Keratinocyte (primary cell): ENCODE measurements at regions not wholly inside any gene's neighbourhood (a gene's known extent, or its start where the extent isn't known, plus 50 kb on each side); places are given as distances from the start of the nearest gene placed in this dataset.
"Not testable (repeated sequence)": the region's sequence is repeated elsewhere in the genome, so short reads cannot be mapped to it uniquely, and the experiment has no call there.

Experiments
- DNase-seq: peaks from one replicate; pipeline ENCODE4 v3.0.0-alpha.2; 2011; ENCODE audit warnings: low read depth, missing footprints, low spot score
- FAIRE-seq: peaks from 2 replicates; lab custom pipeline; 2011; peaks lifted over from hg19 to GRCh38; lab: Jason Lieb, UNC
- H2AFZ ChIP-seq: 2 replicates; pipeline ENCODE4 v1.6.0; 2012; ENCODE audit warnings: low read length, control low read depth, inconsistent platforms; ENCODE audit not compliant: control insufficient read depth
- H3K27ac ChIP-seq: 2 replicates; pipeline ENCODE4 v1.5.1; 2011; ENCODE audit warnings: low read length; ENCODE audit not compliant: control insufficient read depth, insufficient read depth
- H3K27me3 ChIP-seq: 3 replicates; pipeline ENCODE4 v1.6.0; 2011; ENCODE audit warnings: low read length; ENCODE audit not compliant: control insufficient read depth, insufficient read depth; ENCODE audit errors: extremely low read depth
- H3K36me3 ChIP-seq, 2 experiments: 2 replicates in 1 of 2; 3 replicates in 1 of 2; pipeline ENCODE4 v1.5.1; 2011; ENCODE audit warnings: low read length in 2 of 2, mild to moderate bottlenecking in 1 of 2; ENCODE audit not compliant: control insufficient read depth in 2 of 2, insufficient read depth in 2 of 2; ENCODE audit errors: extremely low read depth in 1 of 2
- H3K4me1 ChIP-seq: 3 replicates; pipeline ENCODE4 v1.5.1; 2011; ENCODE audit warnings: low read length; ENCODE audit not compliant: control insufficient read depth, insufficient read depth; ENCODE audit errors: extremely low read depth
- H3K4me2 ChIP-seq: 3 replicates; pipeline ENCODE4 v1.6.0; 2011; ENCODE audit warnings: low read depth, low read length; ENCODE audit not compliant: control insufficient read depth, insufficient read depth; ENCODE audit errors: extremely low read depth
- H3K4me3 ChIP-seq, 3 experiments: fragments of 200-600 bp in 1 of 3; sonication (generic) in 1 of 3; 2 replicates in 2 of 3; 3 replicates in 1 of 3; pipeline ENCODE4 v1.5.1; 2011 to 2016; ENCODE audit warnings: low read length in 3 of 3, mild to moderate bottlenecking in 3 of 3, control low read depth in 2 of 3, inconsistent platforms in 1 of 3, low read depth in 1 of 3, mixed read lengths in 1 of 3, mixed run types in 1 of 3, moderate library complexity in 1 of 3; ENCODE audit not compliant: control insufficient read depth in 2 of 3, insufficient read depth in 2 of 3; ENCODE audit errors: extremely low read depth in 1 of 3
- H3K79me2 ChIP-seq: 2 replicates; pipeline ENCODE4 v1.6.0; 2012; ENCODE audit warnings: low read length; ENCODE audit not compliant: control insufficient read depth, insufficient read depth
- H3K9ac ChIP-seq: 3 replicates; pipeline ENCODE4 v1.6.0; 2011; ENCODE audit warnings: low read length; ENCODE audit not compliant: control insufficient read depth, insufficient read depth; ENCODE audit errors: extremely low read depth
- H3K9me1 ChIP-seq: 3 replicates; pipeline ENCODE4 v1.6.0; 2011; ENCODE audit warnings: low read length; ENCODE audit not compliant: control insufficient read depth, insufficient read depth; ENCODE audit errors: extremely low read depth
- H3K9me3 ChIP-seq: 2 replicates; pipeline ENCODE4 v1.5.1; 2012; ENCODE audit warnings: low read depth, low read length; ENCODE audit not compliant: control insufficient read depth
- H4K20me1 ChIP-seq: 3 replicates; pipeline ENCODE4 v1.6.0; 2011; ENCODE audit warnings: low read length; ENCODE audit not compliant: control insufficient read depth, insufficient read depth; ENCODE audit errors: extremely low read depth
- EZH2 ChIP-seq: IDR thresholded peaks from one replicate; pipeline ENCODE4 v1.6.1; 2012; ENCODE audit warnings: inconsistent platforms, mild to moderate bottlenecking, low read length, moderate library complexity
- dilution Hi-C: fragments of 300-500 bp; cut with MboI; formaldehyde crosslinking; loops from one replicate; pipeline ENCODE4 v1.7.0; 2020; ENCODE audit warnings: low sequenced_read_pairs; ENCODE audit not compliant: extremely low pct_ligation_motif_present
- TF ChIP-seq, protein P1 (sequence below), 3 experiments: IDR thresholded peaks in 1 of 3; conservative IDR thresholded peaks in 1 of 3; optimal IDR thresholded peaks in 1 of 3; 2 replicates in 2 of 3; 3 replicates in 1 of 3; pipeline versions ENCODE3 to v1.5.1; 2011; ENCODE audit warnings: low read length in 3 of 3, mild to moderate bottlenecking in 3 of 3, moderate library complexity in 2 of 3, control low read depth in 1 of 3, inconsistent platforms in 1 of 3; ENCODE audit not compliant: insufficient read depth in 2 of 3; ENCODE audit errors: extremely low read depth in 1 of 3

DNA sequence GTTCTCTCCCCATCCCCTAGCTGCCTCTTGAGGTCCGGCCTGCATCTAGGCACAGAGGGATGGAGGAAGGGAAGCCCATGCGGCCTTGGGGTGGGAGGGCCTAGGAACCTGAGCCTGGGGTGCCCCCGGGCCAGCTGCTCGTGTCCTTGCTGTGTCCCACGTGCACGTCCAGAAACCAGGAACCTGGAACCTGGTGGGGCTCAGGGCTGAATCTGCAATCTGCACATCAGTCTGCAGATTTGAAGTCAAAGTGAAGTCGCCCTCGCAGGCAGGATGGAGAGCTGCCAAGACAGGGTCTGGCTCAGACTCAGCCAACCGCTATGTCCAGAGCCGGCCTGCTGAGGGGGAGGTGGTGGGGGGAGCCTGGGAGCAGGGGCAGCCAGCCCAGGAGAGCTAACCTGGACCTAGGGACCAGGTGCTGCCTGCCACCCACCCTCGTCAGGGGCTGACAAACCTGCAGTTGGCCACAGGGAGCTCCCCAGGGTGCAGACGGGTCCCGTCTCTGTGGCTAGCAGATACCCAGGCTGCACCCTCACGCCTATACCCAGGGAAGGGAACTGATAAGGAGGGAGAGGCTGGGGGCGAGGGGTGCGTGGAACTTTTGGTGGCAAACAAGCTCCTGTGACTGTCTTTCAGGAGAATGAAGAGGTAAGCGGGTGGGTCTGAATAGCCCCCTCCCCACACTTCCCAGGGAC is 103.5 kb upstream of the SIMC1 start:
- DNase-seq, result no peak
- Histone ChIP-seq H3K4me2 (no peak overlapping the region), H3K9ac (no peak overlapping the region), H2AFZ (no peak overlapping the region), H4K20me1 (no peaks in the 10 kb centered on the region), H3K4me3 (no peak overlapping the region), H3K9me3 (no peaks in the 10 kb centered on the region), H3K27ac (no peak overlapping the region), H3K36me3 (no peaks in the 10 kb centered on the region), H3K9me1 (no peaks in the 10 kb centered on the region), H3K79me2 (no peaks in the 10 kb centered on the region), H3K4me1 (peaks cover 2% of the 10 kb centered on the region), H3K27me3 (peaks cover 6% of the 10 kb centered on the region)
- TF ChIP-seq, protein P1, sequence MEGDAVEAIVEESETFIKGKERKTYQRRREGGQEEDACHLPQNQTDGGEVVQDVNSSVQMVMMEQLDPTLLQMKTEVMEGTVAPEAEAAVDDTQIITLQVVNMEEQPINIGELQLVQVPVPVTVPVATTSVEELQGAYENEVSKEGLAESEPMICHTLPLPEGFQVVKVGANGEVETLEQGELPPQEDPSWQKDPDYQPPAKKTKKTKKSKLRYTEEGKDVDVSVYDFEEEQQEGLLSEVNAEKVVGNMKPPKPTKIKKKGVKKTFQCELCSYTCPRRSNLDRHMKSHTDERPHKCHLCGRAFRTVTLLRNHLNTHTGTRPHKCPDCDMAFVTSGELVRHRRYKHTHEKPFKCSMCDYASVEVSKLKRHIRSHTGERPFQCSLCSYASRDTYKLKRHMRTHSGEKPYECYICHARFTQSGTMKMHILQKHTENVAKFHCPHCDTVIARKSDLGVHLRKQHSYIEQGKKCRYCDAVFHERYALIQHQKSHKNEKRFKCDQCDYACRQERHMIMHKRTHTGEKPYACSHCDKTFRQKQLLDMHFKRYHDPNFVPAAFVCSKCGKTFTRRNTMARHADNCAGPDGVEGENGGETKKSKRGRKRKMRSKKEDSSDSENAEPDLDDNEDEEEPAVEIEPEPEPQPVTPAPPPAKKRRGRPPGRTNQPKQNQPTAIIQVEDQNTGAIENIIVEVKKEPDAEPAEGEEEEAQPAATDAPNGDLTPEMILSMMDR (optimal IDR thresholded peaks at IDR 0.05 in 1 of 3, IDR thresholded peaks at IDR 0.05 in 1 of 3, conservative IDR thresholded peaks at IDR 0.05 in 1 of 3; ENCODE audit: extremely low read depth in 1 of 3, insufficient read depth in 2 of 3, low read length in 3 of 3), result no peak
- TF ChIP-seq EZH2, result no peak
- dilution Hi-C loops, result no loop called here
- FAIRE-seq, result no peak

GRCh38 chr5:176140138-176140537 is 98.1 kb upstream of the SIMC1 start:
- dilution Hi-C loops, H3K27me3 ChIP-seq, H3K79me2 ChIP-seq, H3K4me2 ChIP-seq, H4K20me1 ChIP-seq, H3K9ac ChIP-seq, H3K4me1 ChIP-seq, H3K9me1 ChIP-seq, H3K4me3 ChIP-seq, H3K36me3 ChIP-seq, H3K9me3 ChIP-seq, H3K27ac ChIP-seq, FAIRE-seq, DNase-seq, H2AFZ ChIP-seq: not testable (repeated sequence)

DNA sequence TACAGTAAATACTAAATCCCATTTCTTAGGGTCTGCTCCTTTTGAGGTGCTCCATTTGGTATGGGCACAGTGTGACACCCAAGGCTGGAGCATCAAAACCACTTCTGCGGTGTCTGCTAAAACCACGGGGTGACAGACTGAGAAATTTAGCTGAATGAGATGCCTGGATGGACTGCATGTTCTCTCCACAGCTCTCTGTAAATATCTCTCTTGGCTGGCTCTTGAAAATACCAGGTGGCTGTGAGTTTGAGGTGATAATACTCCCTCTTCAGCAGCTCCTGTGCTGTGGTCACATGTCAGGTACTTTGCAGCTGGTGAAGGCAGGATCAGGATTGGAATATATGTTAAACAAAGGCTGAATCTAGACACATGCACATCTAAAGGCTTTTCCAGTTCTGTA is 93.7 kb upstream of the SIMC1 start:
- Histone ChIP-seq H3K4me3 (no peak overlapping the region), H3K79me2 (no peaks in the 10 kb centered on the region), H3K9me3 (no peaks in the 10 kb centered on the region), H3K9me1 (no peaks in the 10 kb centered on the region), H3K4me2 (no peak overlapping the region), H3K27me3 (peaks cover 4% of the 10 kb centered on the region), H2AFZ (no peak overlapping the region), H3K36me3 (no peaks in the 10 kb centered on the region), H3K27ac (no peak overlapping the region), H3K9ac (no peak overlapping the region), H4K20me1 (no peaks in the 10 kb centered on the region), H3K4me1 (no peaks in the 10 kb centered on the region)
- dilution Hi-C loops, result no loop called here
- no peak for TF ChIP-seq EZH2
- TF ChIP-seq, protein P1 (optimal IDR thresholded peaks at IDR 0.05 in 1 of 3, IDR thresholded peaks at IDR 0.05 in 1 of 3, conservative IDR thresholded peaks at IDR 0.05 in 1 of 3; ENCODE audit: extremely low read depth in 1 of 3, insufficient read depth in 2 of 3, low read length in 3 of 3), result no peak
- no peak for FAIRE-seq
- DNase-seq, result no peak

DNA sequence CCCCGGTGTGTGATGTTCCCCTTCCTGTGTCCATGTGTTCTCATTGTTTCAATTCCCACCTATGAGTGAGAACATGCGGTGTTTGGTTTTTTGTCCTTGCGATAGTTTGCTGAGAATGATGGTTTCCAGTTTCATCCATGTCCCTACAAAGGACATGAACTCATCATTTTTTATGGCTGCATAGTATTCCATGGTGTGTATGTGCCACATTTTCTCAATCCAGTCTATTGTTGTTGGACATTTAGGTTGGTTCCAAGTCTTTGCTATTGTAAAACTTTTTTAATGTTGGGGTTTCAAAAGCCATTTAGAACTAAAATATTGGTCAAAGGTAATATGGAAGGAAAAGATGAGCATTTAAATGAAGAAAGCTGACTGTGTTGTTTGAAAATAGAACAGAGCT is 88.3 kb upstream of the SIMC1 start:
- H2AFZ ChIP-seq, dilution Hi-C loops, H4K20me1 ChIP-seq: not testable (repeated sequence)

More for the DNA sequence above, 88.3 kb upstream of the SIMC1 start:
- not testable (repeated sequence) for H3K9me3 ChIP-seq, H3K79me2 ChIP-seq, H3K4me3 ChIP-seq, H3K4me2 ChIP-seq, H3K27ac ChIP-seq, DNase-seq, H3K9me1 ChIP-seq, H3K27me3 ChIP-seq, H3K4me1 ChIP-seq, H3K36me3 ChIP-seq, H3K9ac ChIP-seq, FAIRE-seq
